ENCODE measurements at regions not wholly inside any gene's neighbourhood (a gene's known extent, or its start where the extent isn't known, plus 50 kb on each side); places are given as distances from the start of the nearest gene placed in this dataset.

- TF ChIP-seq POLR2AphosphoS5 (IDR thresholded peaks at IDR 0.05; ENCODE audit: borderline replicate concordance, low read depth, low read length) (no peak), EZH2 (IDR thresholded peaks at IDR 0.05) (no peak)
Observed at GRCh38 chr3:55368366-55368765, 118.7 kb downstream of the WNT5A start.

All from SK-N-MC (cell line).